ACHN (cell line): ENCODE measurements at regions not wholly inside any gene's neighbourhood (a gene's known extent, or its start where the extent isn't known, plus 50 kb on each side); places are given as distances from the start of the nearest gene placed in this dataset.

Experiments used
- DNase-seq: peaks from one replicate; pipeline ENCODE4 v3.0.0-alpha.2; 2015
- in situ Hi-C: cut with HindIII; loops from 2 replicates; pipeline ENCODE4 v1.10.0; 2017; ENCODE audit warnings: low sequenced_read_pairs, low pct_ligation_motif_present, low pct_unique_long_range_greater_than_20kb

GRCh38 chr21:22399681-22400514 lies 1401.7 kb downstream of the NCAM2 start:
- in situ Hi-C loops = no loop called here
- no peak for DNase-seq

- DNase-seq = no peak
- in situ Hi-C loops = no loop called here
These were observed 1411.4 kb downstream of the NCAM2 start for GRCh38 chr21:22409571-22409970.

- DNase-seq = no peak
- in situ Hi-C loops = no loop called here
These were observed 1418.3 kb downstream of the NCAM2 start for GRCh38 chr21:22416555-22416954.

- in situ Hi-C loops = no loop called here
- DNase-seq = no peak
These were observed 1423.4 kb downstream of the NCAM2 start for GRCh38 chr21:22421416-22422180.

- DNase-seq = no peak
- in situ Hi-C loops = no loop called here
These were observed 1440.3 kb downstream of the NCAM2 start for GRCh38 chr21:22438428-22439086.

GRCh38 chr21:22444990-22445389 lies 1446.8 kb downstream of the NCAM2 start:
- in situ Hi-C loops = no loop called here
- DNase-seq = no peak

GRCh38 chr21:22450507-22450906 lies 1452.3 kb downstream of the NCAM2 start:
- no peak for DNase-seq
- in situ Hi-C loops = no loop called here

- DNase-seq = no peak
- in situ Hi-C loops = no loop called here
These were observed 1458.0 kb downstream of the NCAM2 start for GRCh38 chr21:22456241-22456640.

- no peak for DNase-seq
- in situ Hi-C loops = no loop called here
These were observed 1470.7 kb downstream of the NCAM2 start for GRCh38 chr21:22468893-22469292.

GRCh38 chr21:22474403-22474802 lies 1476.2 kb downstream of the NCAM2 start:
- no peak for DNase-seq
- in situ Hi-C loops = no loop called here

- no peak for DNase-seq
- in situ Hi-C loops = no loop called here
These were observed 1478.0 kb downstream of the NCAM2 start for GRCh38 chr21:22476214-22476613.

- in situ Hi-C loops = no loop called here
- DNase-seq = no peak
These were observed 1478.8 kb downstream of the NCAM2 start for GRCh38 chr21:22476726-22477646.

- DNase-seq = no peak
These were observed 1491.8 kb downstream of the NCAM2 start for GRCh38 chr21:22490049-22490448.

GRCh38 chr21:22516230-22516629 lies 1518.0 kb downstream of the NCAM2 start:
- in situ Hi-C loops = no loop called here
- no peak for DNase-seq

More at GRCh38 chr21:22490049-22490448, 1491.8 kb downstream of the NCAM2 start:
- in situ Hi-C loops = no loop called here

GRCh38 chr21:22535630-22536029 lies 1537.4 kb downstream of the NCAM2 start:
- in situ Hi-C loops = no loop called here
- no peak for DNase-seq

- DNase-seq = peak; percentile 8
- in situ Hi-C loops = no loop called here
These were observed 1538.3 kb downstream of the NCAM2 start for GRCh38 chr21:22536509-22536908.

GRCh38 chr21:22544747-22545146 lies 1546.5 kb downstream of the NCAM2 start:
- no peak for DNase-seq
- in situ Hi-C loops = no loop called here

GRCh38 chr21:22552390-22552789 lies 1554.2 kb downstream of the NCAM2 start:
- in situ Hi-C loops = no loop called here

More at GRCh38 chr21:22552390-22552789, 1554.2 kb downstream of the NCAM2 start:
- DNase-seq = no peak
